HG02623 (cell line): ENCODE measurements at regions not wholly inside any gene's neighbourhood (a gene's known extent, or its start where the extent isn't known, plus 50 kb on each side); places are given as distances from the start of the nearest gene placed in this dataset.

Experiments used
- ATAC-seq: cut with Tn5 transposase; IDR thresholded peaks from one replicate; pipeline ENCODE4 v1.9.1; 2021; ENCODE audit warnings: moderate library complexity; ENCODE audit not compliant: unreplicated experiment

GRCh38 chr14:98288825-98289224 is 983.2 kb downstream of the BCL11B start:
- ATAC-seq = no peak

- ATAC-seq = no peak
Measured at GRCh38 chr14:98290596-98290995, 981.4 kb downstream of the BCL11B start.

- ATAC-seq = no peak
Measured at GRCh38 chr14:98292191-98292590, 979.8 kb downstream of the BCL11B start.

- no peak for ATAC-seq
Measured at GRCh38 chr14:98293576-98293975, 978.4 kb downstream of the BCL11B start.

- ATAC-seq = no peak
Measured at GRCh38 chr14:98296895-98297294, 975.1 kb downstream of the BCL11B start.

DNA sequence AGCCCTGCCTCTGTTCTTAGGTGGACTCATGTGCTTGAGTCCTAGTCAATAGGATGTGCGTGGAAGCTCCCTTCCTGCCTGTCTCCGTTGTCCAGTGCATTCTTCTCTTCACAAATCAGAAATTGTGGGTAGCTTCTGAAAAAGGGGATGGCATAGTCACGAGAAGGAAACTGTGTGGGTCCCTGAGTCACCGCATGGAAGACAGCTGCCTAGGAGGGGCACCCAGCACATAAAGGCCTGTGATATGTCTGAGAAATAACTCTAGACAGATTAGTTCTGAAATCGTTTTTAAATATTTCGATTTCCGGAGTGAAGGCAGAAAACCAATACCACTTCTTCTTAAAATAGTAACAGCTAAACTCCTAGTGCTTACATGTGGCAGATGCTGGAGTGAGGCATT is 974.4 kb downstream of the BCL11B start:
- no peak for ATAC-seq

GRCh38 chr14:98298481-98299244 is 973.3 kb downstream of the BCL11B start:
- no peak for ATAC-seq

- ATAC-seq = no peak
Measured at GRCh38 chr14:98301681-98302080, 970.3 kb downstream of the BCL11B start.

GRCh38 chr14:98304574-98304973 is 967.4 kb downstream of the BCL11B start:
- no peak for ATAC-seq

GRCh38 chr14:98309591-98309990 is 962.4 kb downstream of the BCL11B start:
- no peak for ATAC-seq

DNA sequence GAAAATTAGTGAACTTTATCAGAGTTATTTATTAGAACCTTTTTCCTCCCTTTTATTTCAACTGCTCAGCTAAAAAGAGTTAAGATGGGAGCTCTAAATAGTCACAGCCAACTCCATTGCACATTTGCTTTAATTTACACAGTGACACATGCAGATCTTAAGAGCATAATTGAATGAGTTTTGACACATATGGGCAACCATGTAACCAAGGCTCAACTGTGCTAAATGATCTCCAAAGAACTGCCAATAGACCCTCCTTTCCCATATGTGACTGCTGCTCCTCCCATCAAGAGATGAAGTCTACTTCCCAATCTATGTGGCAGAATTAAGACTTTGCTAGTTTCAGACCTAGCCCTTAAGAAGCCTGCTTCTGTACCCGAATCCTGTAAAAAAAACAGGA is 960.0 kb downstream of the BCL11B start:
- no peak for ATAC-seq

DNA sequence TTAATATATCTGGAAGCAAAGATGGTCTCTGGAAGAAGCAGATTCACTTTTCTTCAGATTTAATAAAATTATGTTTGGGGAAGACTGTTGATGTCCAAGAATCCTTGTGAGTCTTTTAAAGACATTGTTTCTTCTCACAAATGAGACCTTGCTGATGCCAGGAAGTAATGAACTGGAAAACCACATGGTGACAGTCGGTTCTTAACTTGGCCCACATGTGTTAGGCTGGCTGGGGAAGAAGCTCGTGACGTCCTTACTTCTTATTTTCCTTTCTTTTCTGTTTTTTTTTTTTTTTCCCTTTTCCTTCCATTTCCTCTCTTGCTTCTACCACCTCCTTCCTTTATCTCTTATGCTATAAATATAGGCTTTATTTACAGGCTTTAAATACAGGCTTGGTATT is 950.2 kb downstream of the BCL11B start:
- no peak for ATAC-seq

GRCh38 chr14:98323836-98324235 is 948.2 kb downstream of the BCL11B start:
- ATAC-seq = no peak

- ATAC-seq = no peak
Measured at GRCh38 chr14:98325761-98326160, 946.2 kb downstream of the BCL11B start.

DNA sequence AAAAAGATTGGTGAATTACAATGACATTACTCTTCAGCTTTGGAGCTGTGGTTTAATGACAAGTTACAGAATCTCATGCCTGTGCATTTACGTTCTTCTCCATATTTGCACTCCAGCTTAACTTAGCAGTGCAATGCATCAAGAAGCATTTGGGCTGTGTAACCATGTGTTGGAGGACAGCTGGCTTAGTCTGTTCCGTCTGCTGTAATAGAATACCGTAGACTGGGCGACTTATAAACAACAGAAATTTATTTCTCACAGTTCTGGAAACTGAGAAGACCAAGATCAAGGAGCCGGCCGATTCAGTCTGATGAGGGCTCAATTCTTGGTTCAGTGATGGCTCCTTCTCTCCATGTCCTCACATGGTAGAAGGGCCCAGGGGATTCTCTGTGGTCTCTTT is 943.5 kb downstream of the BCL11B start:
- no peak for ATAC-seq

DNA sequence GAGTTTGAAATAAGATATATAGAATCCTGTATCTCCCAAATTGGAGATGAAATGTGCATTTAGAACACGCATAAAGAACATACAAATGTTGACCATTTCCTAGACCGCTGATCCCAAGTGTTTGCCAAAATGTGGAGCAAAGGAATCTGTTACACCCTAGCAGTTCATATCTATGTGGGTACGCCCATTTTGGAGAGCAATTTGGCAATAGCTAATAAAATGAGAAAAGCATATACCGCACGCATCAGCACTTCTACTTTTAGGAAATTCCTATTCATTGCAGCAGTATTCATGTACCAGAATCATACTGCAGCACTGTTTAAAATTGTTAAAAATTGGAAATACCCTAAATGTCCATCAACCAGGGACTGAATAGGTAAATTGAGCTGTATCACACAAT is 937.8 kb downstream of the BCL11B start:
- no peak for ATAC-seq

DNA sequence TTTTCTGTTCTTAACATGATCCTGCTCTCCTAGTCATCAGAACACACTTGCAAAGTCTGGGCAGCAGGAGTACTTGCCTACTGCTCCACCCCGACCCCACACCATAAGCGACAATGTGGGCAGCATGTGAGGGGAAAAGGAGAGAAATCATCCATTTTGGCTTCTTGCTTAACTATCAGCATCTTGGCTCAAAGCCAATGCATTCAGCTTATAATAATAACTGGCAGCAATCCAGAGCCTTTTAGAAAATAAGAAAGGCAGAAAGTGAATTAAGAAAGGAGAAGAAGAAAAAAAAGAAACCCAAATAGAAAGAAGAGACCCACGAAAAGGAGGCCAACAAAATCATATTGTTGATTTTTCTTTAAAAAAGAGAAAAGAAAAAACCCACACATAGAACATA is 930.8 kb downstream of the BCL11B start:
- ATAC-seq = no peak

- no peak for ATAC-seq
Measured at GRCh38 chr14:98345161-98345560, 926.8 kb downstream of the BCL11B start.

GRCh38 chr14:98347686-98348085 is 924.3 kb downstream of the BCL11B start:
- ATAC-seq = no peak

- no peak for ATAC-seq
Measured at GRCh38 chr14:98348505-98348904, 923.5 kb downstream of the BCL11B start.

- no peak for ATAC-seq
Measured at GRCh38 chr14:98350213-98350612, 921.8 kb downstream of the BCL11B start.

DNA sequence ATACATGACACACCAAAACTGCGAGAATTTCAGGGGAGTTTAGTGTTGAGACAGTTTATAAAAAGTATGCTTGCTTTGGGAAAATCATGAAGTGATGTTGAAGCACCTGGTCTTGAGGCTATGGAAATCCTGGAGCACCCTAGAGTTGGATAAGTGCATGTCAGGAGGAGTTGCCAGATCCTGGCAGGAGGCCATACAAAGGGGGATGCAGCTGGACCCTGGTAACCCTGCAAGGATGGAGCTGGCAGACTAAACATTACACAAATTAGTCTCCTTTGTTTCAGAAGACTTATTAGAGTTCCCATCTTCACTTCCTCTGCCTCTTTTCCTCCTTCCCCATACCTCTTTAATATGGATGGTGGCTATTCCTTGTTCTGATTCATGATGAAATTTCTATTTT is 907.0 kb downstream of the BCL11B start:
- ATAC-seq = no peak

GRCh38 chr14:98366429-98366828 is 905.6 kb downstream of the BCL11B start:
- ATAC-seq = no peak
